ENCODE measurements at regions not wholly inside any gene's neighbourhood (a gene's known extent, or its start where the extent isn't known, plus 50 kb on each side); places are given as distances from the start of the nearest gene placed in this dataset.
"Not testable (repeated sequence)": the region's sequence is repeated elsewhere in the genome, so short reads cannot be mapped to it uniquely, and the experiment has no call there.

DNA sequence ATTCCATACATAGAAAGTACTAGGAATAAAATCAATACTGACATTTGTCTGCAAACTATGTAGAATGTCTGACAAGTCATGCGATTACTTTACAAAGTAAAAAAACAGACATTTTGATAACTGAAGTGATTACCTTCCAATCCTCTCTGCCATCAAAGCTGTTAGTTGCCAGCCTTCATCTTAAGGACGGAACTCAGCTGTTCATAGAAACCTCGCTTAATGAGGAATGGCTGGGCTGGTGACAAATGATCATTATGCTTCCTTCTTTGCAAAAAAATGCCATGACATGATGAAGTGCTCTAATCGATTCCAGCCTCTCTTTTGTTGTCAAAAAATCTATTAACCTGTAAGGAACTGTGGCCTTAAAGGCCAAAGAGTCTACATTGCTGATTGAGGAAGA, 1214.9 kb upstream of the IGFBP7 start:
- intact Hi-C loops (cut with DNase I): no loop called here

DNA sequence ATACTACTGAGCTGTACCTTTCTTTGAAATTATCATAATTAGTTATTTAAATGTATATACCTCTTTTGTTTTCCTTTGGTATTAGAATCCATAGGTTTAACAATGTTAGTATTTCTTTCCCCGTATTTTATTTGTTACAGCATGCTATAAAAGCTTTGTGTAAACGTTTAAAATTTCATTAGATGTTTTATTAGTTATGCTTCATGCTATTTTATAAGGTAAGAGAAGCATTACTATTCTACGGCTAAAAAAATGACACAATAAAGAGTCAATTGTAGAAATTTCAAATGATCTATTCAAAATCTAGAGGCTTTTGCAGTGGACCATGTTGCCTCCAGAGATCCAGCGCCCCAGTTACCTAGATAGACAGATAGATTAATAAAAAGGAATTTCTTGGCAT, 1203.3 kb upstream of the IGFBP7 start:
- intact Hi-C loops (cut with DNase I): no loop called here
- Histone ChIP-seq H3K36me3 (ENCODE audit: insufficient read depth in 1 of 2, low read depth in 1 of 2) (no peaks in the 10 kb centered on the region), H3K27ac (no peak overlapping the region), H3K4me1 (no peaks in the 10 kb centered on the region), H3K4me3 (no peak overlapping the region), H3K9me3 (no peaks in the 10 kb centered on the region), H3K27me3 (ENCODE audit: insufficient read depth in 3 of 3, low read length in 2 of 3) (no peaks in the 10 kb centered on the region)
- ATAC-seq (no peak), DNase-seq (no peak)
- 69 to 75% (median 71%) methylated on average over 4 of the region's 4 CpGs for WGBS, 3 donors
- no peak for TF ChIP-seq CTCF (IDR thresholded peaks at IDR 0.05)

More for the DNA sequence above, 1214.9 kb upstream of the IGFBP7 start:
- Histone ChIP-seq H3K27me3 (ENCODE audit: insufficient read depth in 3 of 3, low read length in 2 of 3) (no peaks in the 10 kb centered on the region), H3K36me3 (ENCODE audit: insufficient read depth in 1 of 2, low read depth in 1 of 2) (no peaks in the 10 kb centered on the region), H3K4me1 (no peaks in the 10 kb centered on the region), H3K27ac (no peak overlapping the region), H3K4me3 (no peak overlapping the region), H3K9me3 (no peaks in the 10 kb centered on the region)
- TF ChIP-seq CTCF (IDR thresholded peaks at IDR 0.05): no peak
- DNase-seq (no peak), ATAC-seq (no peak)
- WGBS, 3 donors: 65 to 72% (median 68%) methylated on average over 4 of the region's 4 CpGs

DNA sequence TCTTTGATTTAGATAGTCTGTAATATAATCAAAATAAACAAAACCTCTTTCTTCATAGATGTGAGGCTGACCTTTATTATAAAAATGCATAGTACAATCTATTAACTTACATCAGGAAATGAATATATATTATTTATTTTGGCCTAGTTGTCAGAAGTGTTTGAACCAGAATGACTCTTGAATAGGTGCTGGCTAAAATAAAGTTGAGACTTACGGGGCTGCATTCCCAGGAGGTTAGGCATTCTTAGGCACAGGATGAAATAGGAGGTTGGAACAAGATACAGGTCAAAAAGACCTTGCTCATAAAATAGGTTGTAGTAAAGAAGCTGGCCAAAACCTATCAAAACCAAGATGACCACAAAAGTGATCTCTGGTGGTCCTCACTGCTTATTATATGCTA, 1193.3 kb upstream of the IGFBP7 start:
- Histone ChIP-seq H3K9me3 (no peaks in the 10 kb centered on the region), H3K4me3 (no peak overlapping the region), H3K4me1 (no peaks in the 10 kb centered on the region), H3K27me3 (ENCODE audit: insufficient read depth in 3 of 3, low read length in 2 of 3) (no peaks in the 10 kb centered on the region), H3K36me3 (ENCODE audit: insufficient read depth in 1 of 2, low read depth in 1 of 2) (no peaks in the 10 kb centered on the region), H3K27ac (no peak overlapping the region)
- TF ChIP-seq CTCF (IDR thresholded peaks at IDR 0.05): no peak
- intact Hi-C loops (cut with DNase I): no loop called here
- DNase-seq (no peak), ATAC-seq (no peak)
- 53 to 61% (median 54%) methylated on average over 1 of the region's 1 CpG for WGBS, 3 donors

- Histone ChIP-seq H3K27ac (no peak overlapping the region), H3K36me3 (ENCODE audit: insufficient read depth in 1 of 2, low read depth in 1 of 2) (no peaks in the 10 kb centered on the region), H3K9me3 (no peaks in the 10 kb centered on the region), H3K4me3 (no peak overlapping the region), H3K27me3 (ENCODE audit: insufficient read depth in 3 of 3, low read length in 2 of 3) (no peaks in the 10 kb centered on the region), H3K4me1 (no peaks in the 10 kb centered on the region)
- 51 to 57% (median 53%) methylated on average over 2 of the region's 2 CpGs for WGBS, 3 donors
- intact Hi-C loops (cut with DNase I): no loop called here
- DNase-seq: no peak
- no peak for TF ChIP-seq CTCF (IDR thresholded peaks at IDR 0.05)
- ATAC-seq: no peak
These were observed 1191.3 kb upstream of the IGFBP7 start for GRCh38 chr4:58301376-58301999.

DNA sequence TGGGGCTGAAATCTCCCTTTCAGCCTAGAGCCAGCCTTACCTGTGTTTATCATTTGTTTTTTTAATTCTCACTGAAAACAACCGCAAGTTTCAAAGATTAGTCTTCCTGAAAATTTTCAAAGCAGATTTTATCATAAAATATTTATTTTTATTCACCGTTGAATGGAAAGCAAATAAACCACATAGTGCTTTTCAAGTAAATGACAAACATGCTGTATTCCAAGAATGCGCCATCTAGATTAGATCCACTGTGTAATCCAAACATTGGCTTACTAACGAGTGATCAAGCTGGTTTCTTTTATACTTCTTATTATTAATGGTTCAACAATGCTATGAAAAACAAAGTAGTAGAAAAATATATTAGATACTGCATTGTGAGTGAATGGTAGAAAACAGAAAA, 1176.2 kb upstream of the IGFBP7 start:
- intact Hi-C loops (cut with DNase I): no loop called here
- H3K27ac ChIP-seq: no peak overlapping the region
- no peaks in the 10 kb centered on the region for H3K36me3 ChIP-seq (ENCODE audit: insufficient read depth in 1 of 2, low read depth in 1 of 2)
- H3K4me1 ChIP-seq: no peaks in the 10 kb centered on the region
- DNase-seq: no peak
- 63 to 82% (median 81%) methylated on average over 4 of the region's 4 CpGs for WGBS, 3 donors
- no peak overlapping the region for H3K4me3 ChIP-seq
- no peak for ATAC-seq
- no peaks in the 10 kb centered on the region for H3K27me3 ChIP-seq (ENCODE audit: insufficient read depth in 3 of 3, low read length in 2 of 3)
- H3K9me3 ChIP-seq: no peaks in the 10 kb centered on the region
- TF ChIP-seq CTCF (IDR thresholded peaks at IDR 0.05): no peak

DNA sequence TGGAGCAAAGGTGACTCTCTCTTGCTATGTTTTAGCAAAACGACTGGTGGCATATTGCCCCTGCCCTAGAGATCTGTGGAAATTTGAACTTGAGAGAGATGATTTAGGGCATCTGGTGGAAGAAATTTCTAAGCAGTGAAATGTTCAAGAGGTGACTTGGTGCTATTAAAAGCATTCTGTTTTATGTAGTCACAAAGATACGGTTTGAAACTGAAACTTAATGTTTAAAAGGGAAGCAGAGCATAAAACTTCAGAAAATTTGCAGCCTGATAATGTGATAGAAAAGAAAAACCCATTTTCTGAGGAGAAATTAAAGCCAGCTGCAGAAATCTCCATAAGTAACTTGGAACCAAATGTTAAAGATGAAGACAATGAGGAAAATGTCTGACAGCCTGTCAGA, 1170.7 kb upstream of the IGFBP7 start:
- H3K4me1 ChIP-seq; H3K27ac ChIP-seq; ATAC-seq; H3K36me3 ChIP-seq (ENCODE audit: insufficient read depth in 1 of 2, low read depth in 1 of 2); H3K9me3 ChIP-seq; H3K4me3 ChIP-seq; intact Hi-C loops (cut with DNase I); H3K27me3 ChIP-seq (ENCODE audit: insufficient read depth in 3 of 3, low read length in 2 of 3); DNase-seq: not testable (repeated sequence)
- WGBS, 3 donors: 23 to 24% (median 24%) methylated on average over 2 of the region's 2 CpGs

All from psoas muscle (tissue), 7 donors.